ENCODE measurements at regions not wholly inside any gene's neighbourhood (a gene's known extent, or its start where the extent isn't known, plus 50 kb on each side); places are given as distances from the start of the nearest gene placed in this dataset.

DNA sequence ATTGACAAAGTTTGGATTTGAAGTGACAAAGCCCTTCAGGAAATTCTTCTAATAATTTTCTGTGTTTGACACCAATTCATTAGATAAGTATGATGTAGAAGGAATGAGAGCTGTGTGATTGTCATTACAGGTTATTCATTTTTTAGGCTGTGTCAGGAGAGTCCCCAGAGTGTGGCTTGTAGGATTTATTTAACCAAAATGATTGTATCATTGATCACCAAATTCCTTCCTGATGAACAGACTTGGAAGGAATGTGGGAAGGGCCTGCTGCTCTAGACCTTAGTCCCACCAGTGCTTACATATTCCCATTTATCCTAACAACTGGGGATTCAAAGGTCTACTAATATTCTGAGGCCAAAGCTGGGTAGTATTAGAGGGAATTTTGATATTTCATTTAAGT, 383.3 kb upstream of the KAZN start:
- DNase-seq (no peak), ATAC-seq (no peak)
- TF ChIP-seq, protein P1, sequence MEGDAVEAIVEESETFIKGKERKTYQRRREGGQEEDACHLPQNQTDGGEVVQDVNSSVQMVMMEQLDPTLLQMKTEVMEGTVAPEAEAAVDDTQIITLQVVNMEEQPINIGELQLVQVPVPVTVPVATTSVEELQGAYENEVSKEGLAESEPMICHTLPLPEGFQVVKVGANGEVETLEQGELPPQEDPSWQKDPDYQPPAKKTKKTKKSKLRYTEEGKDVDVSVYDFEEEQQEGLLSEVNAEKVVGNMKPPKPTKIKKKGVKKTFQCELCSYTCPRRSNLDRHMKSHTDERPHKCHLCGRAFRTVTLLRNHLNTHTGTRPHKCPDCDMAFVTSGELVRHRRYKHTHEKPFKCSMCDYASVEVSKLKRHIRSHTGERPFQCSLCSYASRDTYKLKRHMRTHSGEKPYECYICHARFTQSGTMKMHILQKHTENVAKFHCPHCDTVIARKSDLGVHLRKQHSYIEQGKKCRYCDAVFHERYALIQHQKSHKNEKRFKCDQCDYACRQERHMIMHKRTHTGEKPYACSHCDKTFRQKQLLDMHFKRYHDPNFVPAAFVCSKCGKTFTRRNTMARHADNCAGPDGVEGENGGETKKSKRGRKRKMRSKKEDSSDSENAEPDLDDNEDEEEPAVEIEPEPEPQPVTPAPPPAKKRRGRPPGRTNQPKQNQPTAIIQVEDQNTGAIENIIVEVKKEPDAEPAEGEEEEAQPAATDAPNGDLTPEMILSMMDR (IDR thresholded peaks at IDR 0.05), result no peak
- H3K4me1 ChIP-seq, result no peaks in the 10 kb centered on the region
- peaks cover 4% of the 10 kb centered on the region for H3K9me3 ChIP-seq
- no peaks in the 10 kb centered on the region for H3K27me3 ChIP-seq
- H3K36me3 ChIP-seq, result no peaks in the 10 kb centered on the region
- no peak overlapping the region for H3K27ac ChIP-seq
- H3K4me3 ChIP-seq, result no peak overlapping the region
- intact Hi-C loops (cut with DNase I), result no loop called here

DNA sequence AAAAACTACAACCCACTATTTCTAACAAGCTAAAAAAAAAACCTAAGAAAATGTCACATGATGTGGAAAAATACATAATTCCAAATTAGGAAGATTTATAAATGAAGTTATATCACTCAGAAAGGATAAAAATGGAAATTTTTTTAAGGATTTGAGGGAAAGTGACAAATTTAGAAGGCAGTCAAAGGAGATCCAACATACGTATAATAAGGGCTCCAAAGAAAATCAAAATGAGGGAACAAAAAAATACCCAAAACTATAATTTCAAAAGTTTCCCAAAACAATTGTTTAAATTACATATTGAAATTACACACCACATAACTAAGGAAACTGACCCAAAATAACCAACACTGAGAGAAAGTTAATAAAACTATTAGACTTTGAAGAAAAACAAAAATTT, 381.1 kb upstream of the KAZN start:
- DNase-seq, result no peak
- Histone ChIP-seq H3K9me3 (peaks cover 4% of the 10 kb centered on the region), H3K4me3 (no peak overlapping the region), H3K27me3 (no peaks in the 10 kb centered on the region), H3K27ac (no peak overlapping the region), H3K4me1 (no peaks in the 10 kb centered on the region), H3K36me3 (no peaks in the 10 kb centered on the region)
- TF ChIP-seq, protein P1 (IDR thresholded peaks at IDR 0.05), result no peak
- ATAC-seq, result no peak
- intact Hi-C loops (cut with DNase I), result no loop called here

DNA sequence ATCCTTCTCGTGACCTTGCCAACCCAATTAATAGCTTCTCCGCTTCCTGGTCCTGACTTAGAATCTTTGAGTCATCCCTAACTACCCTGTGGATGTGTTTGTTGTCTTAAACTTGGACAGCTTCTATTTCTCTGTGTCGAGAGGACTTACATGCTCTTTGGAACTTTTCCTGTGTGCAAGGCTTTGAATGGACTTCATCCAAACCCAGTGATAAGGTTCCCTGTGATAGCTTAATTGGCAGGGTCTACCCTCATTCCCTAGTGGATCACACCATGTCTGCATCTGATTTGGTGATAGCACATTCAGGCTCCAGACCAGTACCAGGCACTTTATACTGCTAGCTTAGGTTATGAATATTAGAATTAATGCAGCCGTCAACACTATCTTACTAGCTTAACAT, 378.2 kb upstream of the KAZN start:
- no peak for DNase-seq
- intact Hi-C loops (cut with DNase I), result no loop called here
- TF ChIP-seq, protein P1 (IDR thresholded peaks at IDR 0.05), result no peak
- no peaks in the 10 kb centered on the region for H3K36me3 ChIP-seq
- peaks cover 4% of the 10 kb centered on the region for H3K9me3 ChIP-seq
- no peaks in the 10 kb centered on the region for H3K27me3 ChIP-seq
- no peaks in the 10 kb centered on the region for H3K4me1 ChIP-seq
- ATAC-seq, result no peak
- no peak overlapping the region for H3K4me3 ChIP-seq
- H3K27ac ChIP-seq, result no peak overlapping the region

DNA sequence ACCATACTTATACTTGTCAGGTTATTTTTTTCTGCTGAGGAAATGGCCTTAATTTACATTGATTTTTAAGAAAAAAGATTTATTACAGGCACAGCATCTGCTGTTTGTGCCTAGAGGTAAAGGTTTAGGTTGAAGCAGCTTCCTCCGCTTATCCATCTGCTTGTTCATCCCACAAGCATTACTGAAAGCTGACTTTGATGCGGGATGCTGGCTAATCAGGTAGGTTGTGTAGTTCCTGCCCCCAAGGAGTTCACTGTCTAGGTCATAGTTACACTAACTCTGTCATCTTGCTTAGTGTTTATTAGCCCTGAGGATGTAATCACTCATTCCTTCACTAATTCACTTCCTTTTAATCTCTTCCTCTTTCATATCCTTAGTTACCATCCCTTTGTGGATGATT, 377.7 kb upstream of the KAZN start:
- Histone ChIP-seq H3K9me3 (peaks cover 4% of the 10 kb centered on the region), H3K4me3 (no peak overlapping the region), H3K27me3 (no peaks in the 10 kb centered on the region), H3K4me1 (no peaks in the 10 kb centered on the region), H3K27ac (no peak overlapping the region), H3K36me3 (no peaks in the 10 kb centered on the region)
- DNase-seq (no peak), ATAC-seq (no peak)
- TF ChIP-seq, protein P1 (IDR thresholded peaks at IDR 0.05), result no peak
- intact Hi-C loops (cut with DNase I), result no loop called here

DNA sequence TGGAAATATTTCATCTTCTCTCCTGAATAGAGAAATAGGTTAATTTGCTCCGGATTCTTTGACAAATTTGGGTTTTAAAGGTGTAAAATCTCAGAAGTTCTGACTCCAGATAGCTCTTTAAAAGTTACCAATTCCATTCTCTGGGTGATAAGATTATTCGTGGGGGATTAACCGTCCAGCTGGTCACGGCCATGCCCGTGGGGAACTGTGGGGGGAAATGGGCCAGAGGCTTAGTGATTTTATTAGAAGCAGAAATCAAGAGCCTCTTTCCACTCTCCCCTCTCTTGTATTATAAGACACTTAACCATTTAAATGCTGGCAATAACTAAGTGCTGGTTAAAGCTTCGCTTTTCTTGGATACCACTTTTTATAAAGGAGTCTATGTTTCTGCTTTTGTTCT, 376.4 kb upstream of the KAZN start:
- Histone ChIP-seq H3K4me1 (no peaks in the 10 kb centered on the region), H3K27ac (no peak overlapping the region), H3K4me3 (no peak overlapping the region), H3K36me3 (no peaks in the 10 kb centered on the region), H3K9me3 (peaks cover 3% of the 10 kb centered on the region), H3K27me3 (no peaks in the 10 kb centered on the region)
- DNase-seq (no peak), ATAC-seq (no peak)
- intact Hi-C loops (cut with DNase I), result no loop called here
- TF ChIP-seq, protein P1 (IDR thresholded peaks at IDR 0.05), result no peak

DNA sequence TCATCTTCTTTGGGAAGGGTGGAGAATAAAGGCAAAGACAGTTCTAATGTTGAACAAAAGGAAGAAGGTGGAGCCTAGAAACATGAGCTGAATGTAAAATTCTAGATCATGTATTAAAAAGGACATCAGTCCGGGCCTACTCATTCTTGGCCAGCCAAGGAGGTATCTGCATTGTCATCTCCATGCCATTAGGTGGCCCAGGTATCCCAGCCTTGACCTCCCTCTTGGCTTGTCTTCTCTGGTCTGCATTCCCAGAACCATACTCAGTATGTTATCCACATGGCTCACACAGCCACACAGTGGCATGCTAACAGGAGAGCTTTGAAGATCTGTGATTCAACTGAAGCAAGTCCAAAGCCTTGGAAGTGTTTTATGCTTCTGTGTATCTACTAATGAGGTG, 369.8 kb upstream of the KAZN start:
- TF ChIP-seq, protein P1 (IDR thresholded peaks at IDR 0.05), result no peak
- H3K36me3 ChIP-seq, result no peaks in the 10 kb centered on the region
- ATAC-seq, result no peak

More for the DNA sequence above, 369.8 kb upstream of the KAZN start:
- no peak overlapping the region for H3K4me3 ChIP-seq
- H3K4me1 ChIP-seq, result no peaks in the 10 kb centered on the region
- H3K27ac ChIP-seq, result no peak overlapping the region
- H3K27me3 ChIP-seq, result no peaks in the 10 kb centered on the region
- H3K9me3 ChIP-seq, result no peaks in the 10 kb centered on the region
- DNase-seq, result no peak
- intact Hi-C loops (cut with DNase I), result no loop called here

Data from upper lobe of right lung (tissue), 1 donor.